ENCODE measurements at regions not wholly inside any gene's neighbourhood (a gene's known extent, or its start where the extent isn't known, plus 50 kb on each side); places are given as distances from the start of the nearest gene placed in this dataset.

DNA sequence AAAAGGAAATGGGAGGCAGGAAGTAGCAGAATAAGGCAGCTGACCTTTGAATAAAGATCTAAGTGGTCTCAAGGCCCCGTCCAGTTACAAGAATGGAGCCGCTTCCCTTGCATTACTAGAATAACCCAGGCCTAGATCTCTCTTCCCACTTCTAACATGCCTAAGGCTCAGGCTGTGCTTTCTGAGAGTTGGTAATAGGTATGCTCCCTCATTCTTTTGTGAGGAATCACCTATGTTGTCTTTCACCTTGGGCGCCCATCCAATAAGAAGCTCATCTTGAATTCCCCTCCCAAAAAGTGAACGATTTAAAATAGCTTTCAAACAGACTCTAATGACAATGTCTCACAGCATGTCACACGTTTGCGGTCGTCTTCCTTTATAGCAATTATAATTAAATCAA is 101.2 kb downstream of the KCNJ2 start:
- TF ChIP-seq CREB1 (IDR thresholded peaks at IDR 0.05; ENCODE audit: low read depth) (no peak), FOXM1 (IDR thresholded peaks at IDR 0.05; ENCODE audit: borderline replicate concordance, low read depth) (no peak), YY1 (IDR thresholded peaks at IDR 0.05; ENCODE audit: low read depth) (no peak), RAD21 (IDR thresholded peaks at IDR 0.05; ENCODE audit: low read depth) (no peak), TAF1 (IDR thresholded peaks at IDR 0.05; ENCODE audit: low read depth) (no peak), NFIC (IDR thresholded peaks at IDR 0.05) (no peak)

DNA sequence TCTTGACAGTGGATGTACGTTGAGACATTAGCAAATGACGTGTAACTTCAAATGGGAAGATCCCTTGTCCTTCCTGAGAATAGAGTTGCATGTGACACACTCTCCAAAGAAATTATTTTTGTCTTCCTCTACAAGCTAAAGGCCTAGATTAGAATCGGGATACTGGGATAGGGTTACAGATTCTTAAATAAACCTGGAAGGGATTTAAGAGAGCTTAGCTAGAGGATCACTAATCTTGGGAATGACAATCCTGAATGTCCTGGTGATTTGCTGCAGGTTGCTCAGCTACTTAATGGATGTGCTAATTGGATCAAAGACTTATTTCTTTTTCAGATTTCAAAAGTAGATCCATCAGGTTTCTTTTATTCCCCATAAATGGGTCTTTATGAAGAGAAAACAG is 101.9 kb downstream of the KCNJ2 start:
- no peak for TF ChIP-seq ZBTB7A (IDR thresholded peaks at IDR 0.05; ENCODE audit: low read depth)
- no peak for TF ChIP-seq RAD21 (IDR thresholded peaks at IDR 0.05; ENCODE audit: low read depth)
- TF ChIP-seq CREB1 (IDR thresholded peaks at IDR 0.05; ENCODE audit: low read depth), result no peak
- no peak for TF ChIP-seq EP300 (IDR thresholded peaks at IDR 0.05; ENCODE audit: borderline replicate concordance)
- no peak for TF ChIP-seq FOXM1 (IDR thresholded peaks at IDR 0.05; ENCODE audit: borderline replicate concordance, low read depth)
- TF ChIP-seq YY1 (IDR thresholded peaks at IDR 0.05; ENCODE audit: low read depth), result no peak
- TF ChIP-seq, protein P1, sequence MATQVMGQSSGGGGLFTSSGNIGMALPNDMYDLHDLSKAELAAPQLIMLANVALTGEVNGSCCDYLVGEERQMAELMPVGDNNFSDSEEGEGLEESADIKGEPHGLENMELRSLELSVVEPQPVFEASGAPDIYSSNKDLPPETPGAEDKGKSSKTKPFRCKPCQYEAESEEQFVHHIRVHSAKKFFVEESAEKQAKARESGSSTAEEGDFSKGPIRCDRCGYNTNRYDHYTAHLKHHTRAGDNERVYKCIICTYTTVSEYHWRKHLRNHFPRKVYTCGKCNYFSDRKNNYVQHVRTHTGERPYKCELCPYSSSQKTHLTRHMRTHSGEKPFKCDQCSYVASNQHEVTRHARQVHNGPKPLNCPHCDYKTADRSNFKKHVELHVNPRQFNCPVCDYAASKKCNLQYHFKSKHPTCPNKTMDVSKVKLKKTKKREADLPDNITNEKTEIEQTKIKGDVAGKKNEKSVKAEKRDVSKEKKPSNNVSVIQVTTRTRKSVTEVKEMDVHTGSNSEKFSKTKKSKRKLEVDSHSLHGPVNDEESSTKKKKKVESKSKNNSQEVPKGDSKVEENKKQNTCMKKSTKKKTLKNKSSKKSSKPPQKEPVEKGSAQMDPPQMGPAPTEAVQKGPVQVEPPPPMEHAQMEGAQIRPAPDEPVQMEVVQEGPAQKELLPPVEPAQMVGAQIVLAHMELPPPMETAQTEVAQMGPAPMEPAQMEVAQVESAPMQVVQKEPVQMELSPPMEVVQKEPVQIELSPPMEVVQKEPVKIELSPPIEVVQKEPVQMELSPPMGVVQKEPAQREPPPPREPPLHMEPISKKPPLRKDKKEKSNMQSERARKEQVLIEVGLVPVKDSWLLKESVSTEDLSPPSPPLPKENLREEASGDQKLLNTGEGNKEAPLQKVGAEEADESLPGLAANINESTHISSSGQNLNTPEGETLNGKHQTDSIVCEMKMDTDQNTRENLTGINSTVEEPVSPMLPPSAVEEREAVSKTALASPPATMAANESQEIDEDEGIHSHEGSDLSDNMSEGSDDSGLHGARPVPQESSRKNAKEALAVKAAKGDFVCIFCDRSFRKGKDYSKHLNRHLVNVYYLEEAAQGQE (IDR thresholded peaks at IDR 0.05; ENCODE audit: low read depth), result no peak
- TF ChIP-seq TAF1 (IDR thresholded peaks at IDR 0.05; ENCODE audit: low read depth), result no peak
- TF ChIP-seq EGR1 (IDR thresholded peaks at IDR 0.05), result no peak
- no peak for TF ChIP-seq TCF12 (IDR thresholded peaks at IDR 0.05; ENCODE audit: low read depth)
- TF ChIP-seq NFIC (IDR thresholded peaks at IDR 0.05), result no peak
- TF ChIP-seq, protein P2, sequence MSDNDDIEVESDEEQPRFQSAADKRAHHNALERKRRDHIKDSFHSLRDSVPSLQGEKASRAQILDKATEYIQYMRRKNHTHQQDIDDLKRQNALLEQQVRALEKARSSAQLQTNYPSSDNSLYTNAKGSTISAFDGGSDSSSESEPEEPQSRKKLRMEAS (IDR thresholded peaks at IDR 0.05), result no peak
- TF ChIP-seq TEAD4 (IDR thresholded peaks at IDR 0.05), result no peak
- no peak for TF ChIP-seq CEBPB (IDR thresholded peaks at IDR 0.05)
- TF ChIP-seq, protein P3, sequence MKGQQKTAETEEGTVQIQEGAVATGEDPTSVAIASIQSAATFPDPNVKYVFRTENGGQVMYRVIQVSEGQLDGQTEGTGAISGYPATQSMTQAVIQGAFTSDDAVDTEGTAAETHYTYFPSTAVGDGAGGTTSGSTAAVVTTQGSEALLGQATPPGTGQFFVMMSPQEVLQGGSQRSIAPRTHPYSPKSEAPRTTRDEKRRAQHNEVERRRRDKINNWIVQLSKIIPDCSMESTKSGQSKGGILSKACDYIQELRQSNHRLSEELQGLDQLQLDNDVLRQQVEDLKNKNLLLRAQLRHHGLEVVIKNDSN (IDR thresholded peaks at IDR 0.05), result no peak

DNA sequence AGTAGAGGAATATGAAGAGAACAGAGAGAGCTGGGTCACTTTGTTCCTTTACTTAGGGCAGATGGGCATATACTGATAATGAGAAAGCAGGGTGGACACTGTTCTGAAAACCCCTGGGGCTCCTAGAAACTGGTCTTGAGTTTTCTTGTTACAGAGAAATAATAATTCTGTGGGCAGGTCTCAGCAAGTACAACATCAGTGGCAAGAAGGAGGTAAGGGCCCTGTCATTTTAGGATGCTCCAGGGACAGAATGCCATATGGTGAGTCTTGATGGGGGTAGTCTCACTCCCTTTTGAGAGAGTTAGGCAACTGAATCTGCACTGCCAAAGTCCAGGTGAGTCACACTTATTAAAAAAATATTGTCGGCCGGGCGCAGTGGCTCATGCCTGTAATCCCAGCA is 102.3 kb downstream of the KCNJ2 start:
- TF ChIP-seq FOXM1 (IDR thresholded peaks at IDR 0.05; ENCODE audit: borderline replicate concordance, low read depth), result no peak
- TF ChIP-seq, protein P3 (IDR thresholded peaks at IDR 0.05), result no peak
- TF ChIP-seq, protein P1 (IDR thresholded peaks at IDR 0.05; ENCODE audit: low read depth), result no peak
- no peak for TF ChIP-seq CREB1 (IDR thresholded peaks at IDR 0.05; ENCODE audit: low read depth)
- TF ChIP-seq EP300 (IDR thresholded peaks at IDR 0.05; ENCODE audit: borderline replicate concordance), result no peak
- no peak for TF ChIP-seq TEAD4 (IDR thresholded peaks at IDR 0.05)
- no peak for TF ChIP-seq CEBPB (IDR thresholded peaks at IDR 0.05)
- TF ChIP-seq RAD21 (IDR thresholded peaks at IDR 0.05; ENCODE audit: low read depth), result no peak
- TF ChIP-seq, protein P2 (IDR thresholded peaks at IDR 0.05), result no peak
- TF ChIP-seq TCF12 (IDR thresholded peaks at IDR 0.05; ENCODE audit: low read depth), result no peak
- no peak for TF ChIP-seq EGR1 (IDR thresholded peaks at IDR 0.05)
- TF ChIP-seq ZBTB7A (IDR thresholded peaks at IDR 0.05; ENCODE audit: low read depth), result no peak
- TF ChIP-seq NFIC (IDR thresholded peaks at IDR 0.05), result no peak
- no peak for TF ChIP-seq YY1 (IDR thresholded peaks at IDR 0.05; ENCODE audit: low read depth)

DNA sequence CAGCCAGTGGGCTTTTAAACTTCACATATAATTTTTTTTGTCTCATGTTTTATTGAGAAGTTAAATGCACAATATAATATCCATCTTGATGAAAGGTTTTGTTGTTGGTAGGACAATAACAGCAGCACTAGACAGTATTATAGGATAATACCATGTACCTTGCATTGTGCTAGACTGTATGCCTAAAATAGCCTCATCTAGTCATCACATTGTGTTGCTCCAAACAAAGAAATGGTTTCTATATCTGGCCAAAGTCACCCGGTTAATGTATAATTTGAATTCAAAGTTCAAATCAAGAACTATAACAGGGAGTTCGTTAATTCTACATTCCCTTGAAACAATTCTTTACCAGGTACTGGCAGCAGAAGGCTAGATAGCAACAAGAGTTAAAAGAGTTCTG is 104.9 kb downstream of the KCNJ2 start:
- no peak for TF ChIP-seq CREB1 (IDR thresholded peaks at IDR 0.05; ENCODE audit: low read depth)
- no peak for TF ChIP-seq TCF12 (IDR thresholded peaks at IDR 0.05; ENCODE audit: low read depth)
- no peak for TF ChIP-seq TAF1 (IDR thresholded peaks at IDR 0.05; ENCODE audit: low read depth)
- TF ChIP-seq TEAD4 (IDR thresholded peaks at IDR 0.05), result no peak

DNA sequence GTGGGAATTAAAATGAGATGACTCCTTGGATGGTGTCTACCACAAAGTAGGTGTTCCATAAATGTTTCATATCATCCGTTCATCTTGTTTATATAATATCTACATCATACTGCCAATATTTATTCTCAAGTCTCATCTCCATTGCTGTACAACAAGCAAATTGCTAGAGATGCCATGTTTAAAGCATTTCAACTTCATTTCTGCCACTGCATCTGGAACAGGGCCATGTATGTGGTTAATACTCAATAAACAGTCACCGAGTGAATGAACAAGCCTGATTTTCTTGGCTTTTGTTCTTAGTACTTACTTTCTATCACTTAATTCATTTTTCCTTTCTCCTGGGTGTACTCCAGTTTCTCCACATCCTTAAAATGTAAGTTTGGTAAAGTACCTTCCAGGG is 107.6 kb downstream of the KCNJ2 start:
- TF ChIP-seq YY1 (IDR thresholded peaks at IDR 0.05; ENCODE audit: low read depth), result no peak
- TF ChIP-seq, protein P1 (IDR thresholded peaks at IDR 0.05; ENCODE audit: low read depth), result no peak
